ENCODE measurements at regions not wholly inside any gene's neighbourhood (a gene's known extent, or its start where the extent isn't known, plus 50 kb on each side); places are given as distances from the start of the nearest gene placed in this dataset.

- Mint-ChIP-seq H3K27ac (no peak overlapping the region), H3K27me3 (no peaks in the 10 kb centered on the region), H3K36me3 (no peaks in the 10 kb centered on the region), H3K4me3 (no peak overlapping the region), H3K4me1 (ENCODE audit: unreplicated experiment) (peaks cover 22% of the 10 kb centered on the region), H3K9me3 (peaks cover 9% of the 10 kb centered on the region)
- no peak for DNase-seq (ENCODE audit: extremely low spot score, unreplicated experiment)
- no peak for TF ChIP-seq CTCF (conservative IDR thresholded peaks at IDR 0.05)
These were observed 425.0 kb upstream of the ID2 start for GRCh38 chr2:8256905-8257304.

- peaks cover 22% of the 10 kb centered on the region for H3K4me1 Mint-ChIP-seq (ENCODE audit: unreplicated experiment)
- no peak for TF ChIP-seq CTCF (conservative IDR thresholded peaks at IDR 0.05)
- no peak overlapping the region for H3K4me3 Mint-ChIP-seq
- H3K36me3 Mint-ChIP-seq, result no peaks in the 10 kb centered on the region
- no peaks in the 10 kb centered on the region for H3K27me3 Mint-ChIP-seq
- no peak overlapping the region for H3K27ac Mint-ChIP-seq
- peaks cover 9% of the 10 kb centered on the region for H3K9me3 Mint-ChIP-seq
- no peak for DNase-seq (ENCODE audit: extremely low spot score, unreplicated experiment)
These were observed 424.4 kb upstream of the ID2 start for GRCh38 chr2:8257502-8257901.

- peaks cover 22% of the 10 kb centered on the region for H3K4me1 Mint-ChIP-seq (ENCODE audit: unreplicated experiment)
These were observed 423.4 kb upstream of the ID2 start for GRCh38 chr2:8258406-8258805.

GRCh38 chr2:8259106-8259840 lies 422.6 kb upstream of the ID2 start:
- no peak overlapping the region for H3K4me3 Mint-ChIP-seq
- no peak for TF ChIP-seq CTCF (conservative IDR thresholded peaks at IDR 0.05)

More at GRCh38 chr2:8258406-8258805, 423.4 kb upstream of the ID2 start:
- H3K9me3 Mint-ChIP-seq, result peaks cover 9% of the 10 kb centered on the region
- H3K27ac Mint-ChIP-seq, result no peak overlapping the region
- TF ChIP-seq CTCF (conservative IDR thresholded peaks at IDR 0.05), result no peak
- DNase-seq (ENCODE audit: extremely low spot score, unreplicated experiment), result no peak
- no peak overlapping the region for H3K4me3 Mint-ChIP-seq
- no peaks in the 10 kb centered on the region for H3K27me3 Mint-ChIP-seq
- H3K36me3 Mint-ChIP-seq, result no peaks in the 10 kb centered on the region

GRCh38 chr2:8259841-8260178 lies 422.0 kb upstream of the ID2 start:
- DNase-seq (ENCODE audit: extremely low spot score, unreplicated experiment), result no peak
- Mint-ChIP-seq H3K4me3 (no peak overlapping the region), H3K27me3 (no peaks in the 10 kb centered on the region), H3K36me3 (no peaks in the 10 kb centered on the region), H3K9me3 (no peaks in the 10 kb centered on the region), H3K27ac (no peak overlapping the region), H3K4me1 (ENCODE audit: unreplicated experiment) (peaks cover 17% of the 10 kb centered on the region)
- no peak for TF ChIP-seq CTCF (conservative IDR thresholded peaks at IDR 0.05)

More at GRCh38 chr2:8259106-8259840, 422.6 kb upstream of the ID2 start:
- Mint-ChIP-seq H3K27ac (no peak overlapping the region), H3K4me1 (ENCODE audit: unreplicated experiment) (peaks cover 21% of the 10 kb centered on the region), H3K36me3 (no peaks in the 10 kb centered on the region), H3K27me3 (no peaks in the 10 kb centered on the region), H3K9me3 (peaks cover 3% of the 10 kb centered on the region)
- no peak for DNase-seq (ENCODE audit: extremely low spot score, unreplicated experiment)

Data from type B pancreatic cell (in vitro differentiated cells).